Keratinocyte (primary cell): ENCODE measurements at regions not wholly inside any gene's neighbourhood (a gene's known extent, or its start where the extent isn't known, plus 50 kb on each side); places are given as distances from the start of the nearest gene placed in this dataset.

Experiments used
- DNase-seq: peaks from one replicate; pipeline ENCODE4 v3.0.0-alpha.2; 2011; ENCODE audit warnings: low read depth, missing footprints, low spot score
- FAIRE-seq: peaks from 2 replicates; lab custom pipeline; 2011; peaks lifted over from hg19 to GRCh38; lab: Jason Lieb, UNC
- H2AFZ ChIP-seq: 2 replicates; pipeline ENCODE4 v1.6.0; 2012; ENCODE audit warnings: low read length, control low read depth, inconsistent platforms; ENCODE audit not compliant: control insufficient read depth
- H3K27ac ChIP-seq: 2 replicates; pipeline ENCODE4 v1.5.1; 2011; ENCODE audit warnings: low read length; ENCODE audit not compliant: control insufficient read depth, insufficient read depth
- H3K27me3 ChIP-seq: 3 replicates; pipeline ENCODE4 v1.6.0; 2011; ENCODE audit warnings: low read length; ENCODE audit not compliant: control insufficient read depth, insufficient read depth; ENCODE audit errors: extremely low read depth
- H3K36me3 ChIP-seq, 2 experiments: 2 replicates in 1 of 2; 3 replicates in 1 of 2; pipeline ENCODE4 v1.5.1; 2011; ENCODE audit warnings: low read length in 2 of 2, mild to moderate bottlenecking in 1 of 2; ENCODE audit not compliant: control insufficient read depth in 2 of 2, insufficient read depth in 2 of 2; ENCODE audit errors: extremely low read depth in 1 of 2
- H3K4me1 ChIP-seq: 3 replicates; pipeline ENCODE4 v1.5.1; 2011; ENCODE audit warnings: low read length; ENCODE audit not compliant: control insufficient read depth, insufficient read depth; ENCODE audit errors: extremely low read depth
- H3K4me2 ChIP-seq: 3 replicates; pipeline ENCODE4 v1.6.0; 2011; ENCODE audit warnings: low read depth, low read length; ENCODE audit not compliant: control insufficient read depth, insufficient read depth; ENCODE audit errors: extremely low read depth
- H3K4me3 ChIP-seq, 3 experiments: fragments of 200-600 bp in 1 of 3; sonication (generic) in 1 of 3; 2 replicates in 2 of 3; 3 replicates in 1 of 3; pipeline ENCODE4 v1.5.1; 2011 to 2016; ENCODE audit warnings: low read length in 3 of 3, mild to moderate bottlenecking in 3 of 3, control low read depth in 2 of 3, inconsistent platforms in 1 of 3, low read depth in 1 of 3, mixed read lengths in 1 of 3, mixed run types in 1 of 3, moderate library complexity in 1 of 3; ENCODE audit not compliant: control insufficient read depth in 2 of 3, insufficient read depth in 2 of 3; ENCODE audit errors: extremely low read depth in 1 of 3
- H3K79me2 ChIP-seq: 2 replicates; pipeline ENCODE4 v1.6.0; 2012; ENCODE audit warnings: low read length; ENCODE audit not compliant: control insufficient read depth, insufficient read depth
- H3K9ac ChIP-seq: 3 replicates; pipeline ENCODE4 v1.6.0; 2011; ENCODE audit warnings: low read length; ENCODE audit not compliant: control insufficient read depth, insufficient read depth; ENCODE audit errors: extremely low read depth
- H3K9me1 ChIP-seq: 3 replicates; pipeline ENCODE4 v1.6.0; 2011; ENCODE audit warnings: low read length; ENCODE audit not compliant: control insufficient read depth, insufficient read depth; ENCODE audit errors: extremely low read depth
- H3K9me3 ChIP-seq: 2 replicates; pipeline ENCODE4 v1.5.1; 2012; ENCODE audit warnings: low read depth, low read length; ENCODE audit not compliant: control insufficient read depth
- H4K20me1 ChIP-seq: 3 replicates; pipeline ENCODE4 v1.6.0; 2011; ENCODE audit warnings: low read length; ENCODE audit not compliant: control insufficient read depth, insufficient read depth; ENCODE audit errors: extremely low read depth
- CTCF ChIP-seq, 3 experiments: IDR thresholded peaks in 1 of 3; conservative IDR thresholded peaks in 1 of 3; optimal IDR thresholded peaks in 1 of 3; 2 replicates in 2 of 3; 3 replicates in 1 of 3; pipeline versions ENCODE3 to v1.5.1; 2011; ENCODE audit warnings: low read length in 3 of 3, mild to moderate bottlenecking in 3 of 3, moderate library complexity in 2 of 3, control low read depth in 1 of 3, inconsistent platforms in 1 of 3; ENCODE audit not compliant: insufficient read depth in 2 of 3; ENCODE audit errors: extremely low read depth in 1 of 3
- EZH2 ChIP-seq: IDR thresholded peaks from one replicate; pipeline ENCODE4 v1.6.1; 2012; ENCODE audit warnings: inconsistent platforms, mild to moderate bottlenecking, low read length, moderate library complexity
- dilution Hi-C: fragments of 300-500 bp; cut with MboI; formaldehyde crosslinking; loops from one replicate; pipeline ENCODE4 v1.7.0; 2020; ENCODE audit warnings: low sequenced_read_pairs; ENCODE audit not compliant: extremely low pct_ligation_motif_present

DNA sequence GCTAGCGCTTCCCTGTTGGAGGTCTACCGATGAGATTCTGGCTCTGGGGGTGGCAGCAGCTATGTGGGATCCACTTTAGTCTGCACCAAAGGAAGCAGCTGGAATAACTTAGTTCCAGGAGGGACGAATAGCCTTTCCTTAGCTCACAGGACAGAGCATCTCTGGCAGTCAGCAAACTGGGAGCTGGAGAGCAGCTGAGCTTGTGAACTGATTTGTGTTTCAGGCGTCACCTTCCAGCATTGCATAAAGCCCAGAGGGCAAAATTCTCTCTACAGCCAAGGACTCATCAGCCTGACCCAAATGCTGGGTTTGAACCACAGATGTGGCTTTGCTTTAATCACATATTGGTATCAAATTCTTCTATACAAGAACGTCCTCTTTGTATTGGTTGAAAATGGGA lies 81.9 kb upstream of the PELI2 start:
- DNase-seq (no peak), FAIRE-seq (no peak)
- H2AFZ ChIP-seq, result no peak overlapping the region
- TF ChIP-seq EZH2 (no peak), CTCF (optimal IDR thresholded peaks at IDR 0.05 in 1 of 3, IDR thresholded peaks at IDR 0.05 in 1 of 3, conservative IDR thresholded peaks at IDR 0.05 in 1 of 3; ENCODE audit: extremely low read depth in 1 of 3, insufficient read depth in 2 of 3, low read length in 3 of 3) (no peak)
- no peak overlapping the region for H3K9ac ChIP-seq
- H3K27ac ChIP-seq, result no peak overlapping the region
- H3K27me3 ChIP-seq, result no peaks in the 10 kb centered on the region
- no peak overlapping the region for H3K4me2 ChIP-seq
- dilution Hi-C loops, result no loop called here
- no peaks in the 10 kb centered on the region for H3K9me1 ChIP-seq
- H3K9me3 ChIP-seq, result no peaks in the 10 kb centered on the region
- no peaks in the 10 kb centered on the region for H3K4me1 ChIP-seq
- H3K4me3 ChIP-seq, result no peak overlapping the region
- no peaks in the 10 kb centered on the region for H3K36me3 ChIP-seq
- H3K79me2 ChIP-seq, result no peaks in the 10 kb centered on the region
- H4K20me1 ChIP-seq, result no peaks in the 10 kb centered on the region

GRCh38 chr14:56040121-56040520 lies 78.1 kb upstream of the PELI2 start:
- H4K20me1 ChIP-seq, result no peaks in the 10 kb centered on the region
- H3K36me3 ChIP-seq, result no peaks in the 10 kb centered on the region
- H3K4me2 ChIP-seq, result no peak overlapping the region
- no peaks in the 10 kb centered on the region for H3K27me3 ChIP-seq
- no peak overlapping the region for H3K4me3 ChIP-seq
- no peak overlapping the region for H3K9ac ChIP-seq
- no peak for TF ChIP-seq CTCF (optimal IDR thresholded peaks at IDR 0.05 in 1 of 3, IDR thresholded peaks at IDR 0.05 in 1 of 3, conservative IDR thresholded peaks at IDR 0.05 in 1 of 3; ENCODE audit: extremely low read depth in 1 of 3, insufficient read depth in 2 of 3, low read length in 3 of 3)
- no peak for TF ChIP-seq EZH2
- H2AFZ ChIP-seq, result no peak overlapping the region
- dilution Hi-C loops, result no loop called here
- FAIRE-seq (no peak), DNase-seq (no peak)
- no peak overlapping the region for H3K27ac ChIP-seq
- no peaks in the 10 kb centered on the region for H3K9me3 ChIP-seq
- no peaks in the 10 kb centered on the region for H3K79me2 ChIP-seq
- H3K4me1 ChIP-seq, result peaks cover 6% of the 10 kb centered on the region
- no peaks in the 10 kb centered on the region for H3K9me1 ChIP-seq
